WI38 (cell line): ENCODE measurements at regions not wholly inside any gene's neighbourhood (a gene's known extent, or its start where the extent isn't known, plus 50 kb on each side); places are given as distances from the start of the nearest gene placed in this dataset.

Experiments used
- H3K4me3 ChIP-seq: 2 replicates; pipeline ENCODE4 v1.5.1; 2011; ENCODE audit warnings: low read depth, mild to moderate bottlenecking, control low read depth, low read length
- TF ChIP-seq, protein P1 (sequence below): IDR thresholded peaks from 2 replicates; pipeline ENCODE4 v1.5.1; 2012; ENCODE audit warnings: low read depth, mild to moderate bottlenecking, control low read depth, low read length

DNA sequence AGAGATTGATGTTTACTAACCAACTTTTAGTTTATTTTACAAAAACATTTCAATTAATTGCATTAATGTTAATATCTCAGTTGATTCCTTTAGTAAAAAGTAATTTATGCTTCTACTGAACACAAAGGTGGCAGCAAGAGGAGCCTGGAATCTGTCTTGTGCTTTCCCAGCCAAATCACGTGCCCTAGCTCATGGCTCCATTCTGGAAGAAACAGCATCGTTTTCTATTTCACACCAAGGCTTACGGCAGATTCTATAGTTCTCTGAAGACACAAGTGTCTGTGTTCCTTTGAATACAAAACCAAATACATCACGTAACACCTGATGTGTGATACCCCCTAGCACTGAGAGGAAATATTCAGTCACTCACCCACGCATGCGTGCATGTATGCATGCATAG, 346.1 kb upstream of the MIR17HG start:
- TF ChIP-seq, protein P1, sequence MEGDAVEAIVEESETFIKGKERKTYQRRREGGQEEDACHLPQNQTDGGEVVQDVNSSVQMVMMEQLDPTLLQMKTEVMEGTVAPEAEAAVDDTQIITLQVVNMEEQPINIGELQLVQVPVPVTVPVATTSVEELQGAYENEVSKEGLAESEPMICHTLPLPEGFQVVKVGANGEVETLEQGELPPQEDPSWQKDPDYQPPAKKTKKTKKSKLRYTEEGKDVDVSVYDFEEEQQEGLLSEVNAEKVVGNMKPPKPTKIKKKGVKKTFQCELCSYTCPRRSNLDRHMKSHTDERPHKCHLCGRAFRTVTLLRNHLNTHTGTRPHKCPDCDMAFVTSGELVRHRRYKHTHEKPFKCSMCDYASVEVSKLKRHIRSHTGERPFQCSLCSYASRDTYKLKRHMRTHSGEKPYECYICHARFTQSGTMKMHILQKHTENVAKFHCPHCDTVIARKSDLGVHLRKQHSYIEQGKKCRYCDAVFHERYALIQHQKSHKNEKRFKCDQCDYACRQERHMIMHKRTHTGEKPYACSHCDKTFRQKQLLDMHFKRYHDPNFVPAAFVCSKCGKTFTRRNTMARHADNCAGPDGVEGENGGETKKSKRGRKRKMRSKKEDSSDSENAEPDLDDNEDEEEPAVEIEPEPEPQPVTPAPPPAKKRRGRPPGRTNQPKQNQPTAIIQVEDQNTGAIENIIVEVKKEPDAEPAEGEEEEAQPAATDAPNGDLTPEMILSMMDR: no peak
- H3K4me3 ChIP-seq: no peak overlapping the region

DNA sequence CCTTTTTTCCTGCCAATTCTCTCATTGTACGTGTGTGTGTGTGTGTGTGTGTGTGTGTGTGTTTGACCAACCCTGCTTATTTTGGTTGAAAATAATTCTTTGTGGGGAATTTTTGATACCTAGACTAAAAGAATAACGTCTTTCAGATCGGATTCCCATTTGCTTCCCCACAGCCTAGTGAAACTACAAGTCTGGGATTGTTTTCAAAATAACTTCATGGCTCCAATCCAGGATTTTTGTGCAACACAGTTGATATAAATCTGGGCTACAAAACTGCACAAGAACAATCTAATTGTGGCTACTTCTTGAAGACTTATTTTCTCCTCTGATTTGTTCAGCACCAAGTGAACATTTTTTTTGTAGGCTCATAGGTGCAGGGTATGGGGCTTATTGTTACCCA, 332.8 kb upstream of the MIR17HG start:
- TF ChIP-seq, protein P1: no peak
- no peak overlapping the region for H3K4me3 ChIP-seq

DNA sequence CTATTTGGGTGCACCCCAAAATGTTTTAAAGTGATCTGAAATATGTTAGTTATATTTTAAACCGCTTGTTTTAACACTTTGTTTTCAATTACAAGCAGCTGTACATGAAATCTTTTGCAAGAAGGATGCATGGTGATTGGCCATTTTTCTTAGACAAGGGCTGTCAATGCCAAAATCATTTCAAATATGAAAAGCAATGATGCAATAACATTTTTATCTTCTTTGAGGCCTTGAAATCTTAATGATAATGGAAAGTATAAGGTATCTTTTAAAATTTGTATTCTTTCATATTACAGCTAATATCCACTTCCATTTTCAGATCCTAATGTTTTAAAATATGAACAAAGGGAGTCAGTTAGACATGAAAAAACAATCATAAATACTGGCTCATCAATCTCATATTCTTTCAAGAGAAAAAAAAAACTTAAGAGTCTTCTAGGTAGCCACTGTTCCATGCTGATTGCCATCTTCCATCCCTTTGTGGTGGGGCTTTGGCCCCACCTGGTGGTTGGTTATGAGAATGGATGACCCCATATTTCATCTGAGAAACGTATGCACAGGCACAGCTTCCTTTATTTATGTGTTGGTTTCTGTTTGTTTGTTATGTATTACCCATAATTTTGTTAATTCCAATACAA, 330.3 kb upstream of the MIR17HG start:
- TF ChIP-seq, protein P1: peak; percentile 35
- H3K4me3 ChIP-seq: no peak overlapping the region

DNA sequence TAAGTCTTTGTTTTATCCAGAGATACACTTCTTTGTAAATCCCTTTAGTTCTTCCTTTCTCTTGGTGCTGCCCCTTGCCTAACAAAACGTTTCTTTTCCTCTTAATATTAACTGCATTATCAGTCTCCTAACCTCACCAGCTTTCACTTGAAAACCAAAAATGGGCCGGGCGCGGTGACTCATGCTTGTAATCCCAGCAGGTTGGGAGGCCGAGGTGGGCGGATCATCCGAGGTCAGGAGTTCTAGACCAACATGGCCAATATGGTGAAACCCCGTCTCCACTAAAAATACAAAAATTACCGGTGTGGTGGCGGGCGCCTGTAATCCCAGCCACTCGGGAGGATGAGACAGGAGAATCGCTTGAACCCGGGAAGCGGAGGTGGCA, 329.8 kb upstream of the MIR17HG start:
- H3K4me3 ChIP-seq: no peak overlapping the region
- TF ChIP-seq, protein P1: no peak

DNA sequence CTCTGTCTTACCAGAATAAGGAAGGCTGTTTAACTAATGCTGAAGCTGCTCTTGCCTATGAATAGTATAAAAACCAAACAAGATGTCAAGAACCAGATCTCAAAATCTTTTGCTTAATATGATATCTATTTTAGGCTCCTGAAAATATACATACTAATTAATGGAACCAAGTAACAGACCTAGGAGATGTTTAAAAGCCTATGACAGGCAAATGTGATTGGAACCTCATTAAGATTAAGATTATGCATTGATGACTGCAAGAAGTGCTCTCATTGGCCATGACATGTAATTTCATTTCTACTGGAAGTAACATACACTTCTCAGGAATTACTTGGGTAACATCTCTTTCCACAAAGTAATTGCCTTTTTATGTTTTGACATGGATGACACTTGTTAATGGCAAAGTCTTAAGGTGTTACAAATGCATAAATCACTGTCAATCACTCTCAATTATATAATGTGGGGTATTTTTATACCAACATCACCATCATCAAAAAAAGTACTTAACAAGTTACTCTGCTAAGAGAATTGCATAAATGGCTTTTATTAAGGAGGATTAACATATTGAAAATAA, 326.9 kb upstream of the MIR17HG start:
- no peak overlapping the region for H3K4me3 ChIP-seq
- TF ChIP-seq, protein P1: no peak

DNA sequence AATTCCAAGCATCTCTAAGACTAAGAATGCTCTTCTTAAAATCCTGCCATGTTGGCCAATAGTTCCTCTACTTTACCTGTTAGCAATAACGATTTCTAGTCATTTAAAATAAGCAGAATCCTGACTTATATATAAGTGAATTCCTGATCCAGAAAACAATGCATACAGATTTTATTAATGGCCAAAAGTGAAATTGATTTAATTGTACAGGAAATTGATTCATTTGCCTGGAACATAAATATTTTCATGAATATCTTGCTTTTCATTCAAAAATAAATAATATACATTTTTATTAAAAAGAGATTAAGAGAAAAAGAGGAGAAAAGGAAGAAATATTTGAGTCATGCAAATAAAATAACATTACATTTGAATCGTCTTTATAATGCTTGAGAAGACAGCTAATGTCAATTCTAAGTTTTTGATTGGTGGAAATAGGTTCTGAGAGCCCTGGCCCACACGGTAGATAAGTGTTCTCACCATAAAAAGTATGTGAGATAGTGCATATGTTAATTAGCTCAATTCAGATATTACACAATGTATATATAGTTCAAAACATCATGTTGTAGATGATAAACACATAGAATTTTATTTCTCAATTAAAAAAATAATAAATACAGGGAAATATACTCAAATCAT, 323.2 kb upstream of the MIR17HG start:
- no peak overlapping the region for H3K4me3 ChIP-seq
- TF ChIP-seq, protein P1: no peak

DNA sequence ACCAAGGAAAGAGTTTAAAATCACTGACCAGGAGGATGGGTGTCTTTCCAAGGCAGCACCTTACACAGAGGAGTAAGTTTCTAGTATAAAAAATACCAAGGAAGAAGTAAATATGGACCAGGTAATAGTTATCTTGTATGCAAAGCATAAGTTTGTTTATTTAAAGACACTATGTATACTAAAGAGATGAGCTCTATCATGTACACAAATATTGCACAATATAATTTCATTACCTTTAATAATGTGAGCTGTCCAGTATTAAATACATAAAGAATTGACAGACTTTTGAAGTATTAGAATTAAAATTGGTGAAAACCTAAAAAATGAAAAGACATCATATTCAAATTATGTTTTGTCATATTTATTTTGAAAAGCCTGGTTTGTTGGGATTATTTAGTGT, 322.0 kb upstream of the MIR17HG start:
- TF ChIP-seq, protein P1: no peak
- H3K4me3 ChIP-seq: no peak overlapping the region
